GM21447 (cell line): ENCODE measurements at regions not wholly inside any gene's neighbourhood (a gene's known extent, or its start where the extent isn't known, plus 50 kb on each side); places are given as distances from the start of the nearest gene placed in this dataset.

Source experiments
- ATAC-seq: cut with Tn5 transposase; IDR thresholded peaks from one replicate; pipeline ENCODE4 v1.9.1; 2021; ENCODE audit not compliant: unreplicated experiment

DNA sequence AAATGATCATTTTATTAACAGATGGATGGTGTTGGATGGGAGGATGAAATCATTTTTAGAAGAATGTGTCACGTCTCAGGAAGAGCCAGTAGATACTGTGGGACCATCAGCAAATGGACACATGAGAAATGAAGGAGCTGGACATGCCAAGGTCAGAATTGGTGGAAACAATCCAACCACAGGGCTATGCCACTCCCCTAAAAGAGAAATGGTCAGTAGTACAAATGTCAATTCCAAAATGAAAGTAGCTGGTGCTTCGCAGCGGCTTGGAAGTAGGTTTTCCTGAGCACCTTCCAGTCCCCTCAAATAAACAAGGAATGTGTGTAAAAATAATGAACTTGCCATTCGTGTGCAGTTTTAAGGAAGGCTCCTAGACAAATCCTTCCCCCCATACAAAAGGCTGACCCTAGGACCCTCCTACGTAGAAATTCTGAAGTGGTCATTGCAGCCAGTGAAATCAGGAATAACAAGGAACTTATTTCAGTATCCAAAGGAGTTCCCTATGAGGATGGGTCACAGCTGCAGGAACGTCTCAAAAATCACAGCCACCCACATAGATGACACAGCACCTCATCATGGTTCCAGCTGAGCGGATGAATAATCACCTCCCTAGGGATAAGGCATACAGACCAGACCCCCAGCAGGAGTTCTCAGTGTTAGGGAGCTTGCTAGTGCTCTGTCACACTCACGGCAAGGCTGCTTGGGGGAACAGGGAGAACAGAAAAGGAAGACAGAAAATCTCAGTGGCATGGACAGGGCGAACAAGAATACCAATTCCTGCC is 239.2 kb downstream of the HS3ST3A1 start:
- ATAC-seq = no peak

DNA sequence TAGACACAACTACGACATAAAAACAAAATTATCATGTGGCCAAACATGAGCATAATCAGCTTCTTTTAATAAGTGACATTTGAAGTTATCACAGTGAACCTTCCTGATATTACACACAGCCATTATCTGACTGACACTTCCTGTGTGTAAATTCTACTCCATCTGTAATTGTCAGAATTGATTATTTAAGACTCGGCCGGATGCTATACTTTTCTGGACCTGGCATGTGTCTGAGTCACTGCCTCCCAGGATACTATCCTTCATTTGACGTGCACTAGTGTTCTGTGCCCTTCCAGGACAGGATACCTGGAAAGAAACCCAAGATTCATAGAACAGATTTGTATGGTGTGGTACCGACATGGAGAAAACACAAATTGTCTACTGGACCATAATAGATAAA is 242.0 kb downstream of the HS3ST3A1 start:
- ATAC-seq = no peak

DNA sequence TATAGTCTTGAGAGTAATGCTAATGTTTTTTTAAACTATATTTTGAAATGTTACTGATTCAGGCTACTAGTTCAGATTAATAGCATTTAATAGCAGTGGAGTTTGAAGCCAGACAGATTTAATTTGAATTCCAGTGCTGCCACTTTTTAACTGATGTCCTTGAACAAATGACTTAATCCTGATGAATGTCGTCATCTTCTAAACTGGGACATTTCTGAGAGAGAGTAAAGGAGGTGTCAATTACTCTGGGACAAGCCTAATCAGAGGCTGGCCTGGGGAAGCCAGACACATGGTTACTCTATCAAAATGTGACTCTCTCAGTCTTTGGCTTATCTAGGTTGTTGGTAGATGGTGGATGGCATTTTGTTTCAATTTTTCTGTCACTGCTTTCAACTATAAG is 246.7 kb downstream of the HS3ST3A1 start:
- ATAC-seq = no peak

DNA sequence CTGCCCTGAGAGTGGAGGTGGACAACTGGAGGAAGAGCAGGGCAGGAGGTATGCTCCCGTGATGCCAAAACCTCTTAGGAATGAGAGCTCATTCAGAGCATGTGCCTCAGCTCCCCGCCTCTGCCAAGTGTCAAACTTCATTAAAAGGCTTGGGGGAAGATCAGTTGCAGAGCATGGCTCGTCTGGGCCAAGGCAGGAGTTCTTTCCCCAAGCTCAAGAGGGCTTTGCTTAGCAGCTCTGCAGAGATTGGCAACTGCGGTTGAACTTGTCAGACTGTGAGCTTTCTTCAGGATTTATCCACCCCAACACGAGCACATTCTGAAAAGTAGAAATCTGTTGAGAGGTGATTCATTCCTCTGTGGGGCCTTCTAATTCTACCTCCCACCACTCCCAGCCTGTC is 248.1 kb downstream of the HS3ST3A1 start:
- no peak for ATAC-seq

DNA sequence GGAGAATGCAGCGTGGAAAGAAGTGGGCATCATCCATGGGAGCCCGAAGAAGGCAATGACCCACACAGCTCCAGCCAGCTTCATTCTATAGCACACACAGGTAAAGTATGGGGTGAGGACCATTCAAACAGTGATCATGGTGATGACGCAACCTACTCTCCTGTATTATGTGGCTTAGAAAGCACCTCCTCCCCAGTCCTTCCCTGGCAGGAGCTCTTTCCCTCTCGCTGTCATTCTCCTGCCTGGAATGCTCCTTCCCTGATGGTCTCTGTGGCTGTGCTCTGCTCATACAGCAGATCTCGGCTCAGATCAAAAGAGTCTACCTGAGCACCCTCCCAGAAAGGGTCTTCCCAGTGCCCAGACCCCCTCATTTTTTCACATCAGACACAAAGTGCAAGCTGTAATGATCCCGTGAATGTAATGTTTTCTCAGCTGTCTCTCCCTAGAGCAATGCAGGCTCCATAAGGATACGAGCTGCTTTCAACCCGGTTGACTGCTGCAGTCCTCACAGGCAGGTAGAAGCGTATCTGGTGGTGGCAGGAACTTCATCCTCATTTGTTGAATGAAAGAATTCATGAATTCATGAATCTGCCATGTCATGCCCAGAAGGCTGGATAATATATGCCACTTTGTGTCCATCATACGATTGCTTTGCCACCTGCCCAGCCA is 248.8 kb downstream of the HS3ST3A1 start:
- ATAC-seq = no peak

DNA sequence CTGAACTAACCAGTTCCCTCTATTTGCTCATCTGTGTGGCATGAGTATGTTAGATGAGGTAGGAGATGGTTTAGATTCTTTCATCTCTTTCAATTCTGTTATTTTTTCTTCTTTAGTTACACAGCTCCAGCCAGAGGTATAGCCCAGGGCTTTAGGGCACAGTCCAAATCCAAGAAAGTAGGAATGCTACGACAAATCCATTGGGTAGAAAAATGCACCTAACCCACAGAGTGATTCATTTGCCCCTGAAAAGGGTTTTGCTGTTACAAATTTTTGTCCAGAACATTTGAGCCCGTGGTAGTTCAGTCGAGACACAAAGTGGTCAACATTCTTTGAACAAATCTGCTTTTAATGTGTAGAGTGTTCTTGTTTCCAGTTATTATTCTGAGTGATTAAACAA is 250.7 kb downstream of the HS3ST3A1 start:
- no peak for ATAC-seq

DNA sequence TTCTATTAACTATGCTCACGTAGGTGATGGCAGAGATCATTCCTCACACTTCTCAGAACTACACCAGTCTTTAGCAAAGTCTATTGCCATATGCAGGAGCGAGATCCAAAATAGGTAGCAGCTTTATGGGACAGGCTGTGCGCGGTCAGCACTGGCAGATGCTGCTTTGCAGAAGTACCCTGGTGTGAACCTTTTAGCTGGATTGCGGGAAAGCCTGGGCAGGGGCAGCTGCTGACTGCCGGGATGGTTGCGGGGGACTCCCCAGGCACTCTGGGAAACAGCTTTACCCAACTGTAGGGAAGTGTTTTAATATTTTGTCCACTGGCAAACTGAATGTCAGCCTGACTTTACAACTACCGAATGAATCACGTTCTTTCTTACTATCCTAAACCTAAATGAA is 251.3 kb downstream of the HS3ST3A1 start:
- ATAC-seq = no peak

DNA sequence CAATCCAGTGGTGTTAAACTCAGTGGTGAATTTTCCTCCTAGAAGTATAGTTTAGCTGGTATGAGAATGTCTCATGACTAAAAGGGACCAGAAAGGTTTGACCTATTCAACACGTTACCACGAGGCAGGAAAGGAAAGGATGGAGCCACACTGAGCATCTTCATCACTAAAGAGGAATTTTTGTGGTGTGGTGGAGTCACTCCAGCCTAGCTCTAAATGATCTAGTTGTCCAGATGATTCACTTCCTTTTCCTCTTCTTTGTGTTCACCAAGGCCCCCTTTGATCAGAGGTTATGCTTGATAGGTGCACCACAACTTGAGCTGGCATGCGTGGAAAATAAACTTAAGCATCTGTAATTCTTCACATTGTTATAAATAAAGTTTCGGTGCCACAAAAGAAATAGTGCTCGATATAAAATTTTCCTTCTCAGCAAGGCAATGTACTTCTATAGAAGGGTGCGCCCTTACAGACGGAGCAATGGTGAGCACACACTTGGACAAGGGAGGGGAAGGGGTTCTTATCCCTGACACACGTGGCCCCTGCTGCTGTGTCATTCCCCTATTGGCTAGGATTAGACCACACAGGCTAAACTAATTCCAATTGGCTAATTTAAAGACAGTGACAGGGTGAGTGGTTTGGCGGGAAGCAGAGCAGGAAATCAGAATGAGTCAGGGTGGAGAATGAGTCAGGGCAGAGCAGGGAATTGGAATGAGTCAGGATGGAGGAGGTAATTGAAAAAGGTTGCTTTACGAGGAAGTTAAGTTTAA is 254.6 kb downstream of the HS3ST3A1 start:
- ATAC-seq = no peak

DNA sequence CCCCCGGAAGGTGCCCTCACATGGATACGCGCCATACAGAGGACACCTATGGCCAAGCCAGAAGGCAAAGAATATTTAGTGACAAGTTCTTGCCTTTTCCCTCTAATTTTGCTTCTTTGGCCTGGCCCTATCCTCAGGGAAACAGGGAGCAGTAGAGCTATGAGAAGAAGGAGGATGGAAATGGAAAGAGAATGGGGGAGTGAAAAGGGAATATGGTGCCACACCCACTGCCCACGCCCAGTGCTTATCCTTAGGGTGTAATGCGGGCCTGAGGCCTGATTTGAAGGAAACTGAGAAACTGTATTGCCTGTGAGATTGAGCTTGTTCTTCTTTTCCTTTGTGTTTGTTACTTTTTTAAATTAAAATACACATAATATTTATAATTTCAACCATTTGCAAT is 255.1 kb downstream of the HS3ST3A1 start:
- ATAC-seq = no peak

DNA sequence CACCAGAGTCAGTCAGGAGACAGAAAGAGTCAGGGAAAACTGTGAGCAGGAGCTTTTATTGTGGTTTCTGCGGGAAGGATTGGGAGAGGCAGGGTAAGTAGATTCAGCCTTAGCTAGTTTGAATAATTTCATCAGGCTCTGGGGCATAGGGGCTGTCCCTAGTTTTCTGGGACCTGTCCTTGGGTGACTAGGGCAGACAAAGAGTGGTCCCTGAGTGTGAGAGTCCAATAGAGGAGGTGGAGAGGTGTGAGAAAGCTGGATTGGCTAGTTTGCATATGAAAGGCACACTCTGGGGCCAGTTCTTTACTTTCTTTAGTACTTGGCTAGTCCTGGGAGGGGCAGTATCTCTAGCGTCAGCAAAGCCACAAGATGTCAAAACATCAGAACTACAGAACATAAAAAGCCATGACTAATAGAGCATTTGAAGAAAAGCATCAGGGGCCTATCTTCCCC is 255.6 kb downstream of the HS3ST3A1 start:
- ATAC-seq = no peak

DNA sequence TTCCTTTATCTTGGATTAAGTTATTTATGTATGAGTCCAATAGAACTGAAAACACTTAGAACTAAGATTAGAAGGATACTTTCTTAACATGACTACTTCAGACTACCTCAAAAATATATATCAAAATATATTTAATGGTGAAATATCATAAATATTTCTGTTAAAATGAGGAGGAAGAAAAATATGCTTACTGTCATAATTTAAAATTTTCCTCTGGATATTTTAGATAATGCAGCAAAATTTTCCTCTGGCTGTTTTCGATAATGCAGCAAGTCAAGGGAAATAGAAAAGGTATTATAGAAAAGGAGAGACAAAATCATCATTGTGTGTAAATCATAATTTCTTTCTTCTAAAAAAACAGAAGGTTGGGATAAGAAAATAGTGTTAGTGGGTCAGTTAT is 263.3 kb downstream of the HS3ST3A1 start:
- no peak for ATAC-seq

DNA sequence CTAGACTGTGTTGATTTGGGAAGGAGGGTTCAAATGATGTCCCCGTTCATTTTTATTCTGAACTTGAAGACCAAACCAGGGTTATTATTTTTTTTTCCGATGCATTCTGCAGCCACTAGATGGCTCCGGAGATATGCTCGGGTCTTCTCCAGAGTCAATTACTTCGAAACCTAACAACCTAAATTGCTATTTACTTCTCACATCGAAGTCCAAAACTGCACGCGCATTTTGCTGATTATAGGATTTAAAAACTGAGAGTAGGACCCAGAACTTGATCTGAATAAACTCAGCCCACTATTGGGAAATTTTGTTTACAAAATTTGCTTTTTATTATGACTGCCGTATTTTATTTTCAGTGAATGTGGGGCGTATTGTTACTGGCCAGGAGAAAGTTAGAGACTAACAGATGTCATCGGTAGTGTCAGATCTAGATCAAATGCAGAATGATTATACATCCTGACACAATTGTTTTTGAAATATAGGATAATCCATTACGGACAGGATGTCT is 263.8 kb downstream of the HS3ST3A1 start:
- ATAC-seq = no peak

DNA sequence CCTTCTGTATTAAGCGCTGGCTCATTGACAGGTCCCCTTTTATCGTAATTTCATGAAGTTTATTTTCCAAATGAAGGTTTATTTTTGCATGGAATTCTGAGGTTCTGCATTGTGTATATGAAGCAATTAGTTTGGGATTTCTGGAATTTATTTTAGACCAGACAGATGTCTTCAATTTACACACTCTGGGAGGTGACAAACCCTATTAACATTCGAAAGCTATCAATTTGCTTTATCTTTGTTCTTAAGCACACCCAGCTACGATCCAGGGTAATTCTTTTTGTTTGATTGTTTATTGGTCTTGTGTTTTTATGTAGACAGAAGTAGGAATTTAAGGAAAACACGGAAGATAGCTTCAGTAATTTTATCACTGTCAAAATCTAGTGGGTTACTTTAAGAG is 264.6 kb downstream of the HS3ST3A1 start:
- no peak for ATAC-seq

DNA sequence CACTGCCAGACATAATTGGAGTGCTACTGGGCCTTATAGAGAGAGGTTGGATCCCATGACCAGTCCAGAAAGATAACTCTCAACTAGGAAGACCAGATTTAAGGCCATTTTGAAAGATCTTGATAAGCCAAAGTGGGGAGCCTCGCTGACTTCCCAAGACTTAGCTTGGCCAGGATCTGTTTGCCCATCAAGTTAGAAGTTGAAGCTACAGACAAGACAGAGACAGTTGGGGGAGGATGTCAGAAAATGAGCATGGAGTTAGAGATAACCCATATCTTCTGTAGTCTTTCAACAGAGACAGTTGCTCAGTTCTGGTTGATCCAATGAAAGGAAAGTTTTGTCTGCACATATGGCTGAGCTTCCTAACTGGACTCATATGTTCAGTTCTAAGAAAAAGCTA is 267.4 kb downstream of the HS3ST3A1 start:
- ATAC-seq = no peak

DNA sequence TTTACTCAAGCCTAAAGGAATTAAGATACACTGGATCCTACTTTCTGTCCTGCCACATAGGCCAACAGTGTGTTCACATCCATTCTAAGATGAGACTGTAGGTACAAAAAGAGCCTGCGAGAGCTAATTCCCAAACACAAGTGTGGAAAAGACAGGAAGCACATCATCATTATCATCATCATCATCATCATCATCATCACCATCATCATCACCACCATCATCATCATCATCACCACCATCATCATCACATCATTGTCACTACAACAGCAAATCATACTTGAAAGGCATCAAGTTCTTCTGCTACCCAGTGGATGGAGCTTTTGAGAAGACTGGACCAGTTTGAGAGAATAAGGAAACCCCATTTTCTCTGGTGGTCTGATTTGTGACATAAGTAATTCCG is 268.1 kb downstream of the HS3ST3A1 start:
- no peak for ATAC-seq

DNA sequence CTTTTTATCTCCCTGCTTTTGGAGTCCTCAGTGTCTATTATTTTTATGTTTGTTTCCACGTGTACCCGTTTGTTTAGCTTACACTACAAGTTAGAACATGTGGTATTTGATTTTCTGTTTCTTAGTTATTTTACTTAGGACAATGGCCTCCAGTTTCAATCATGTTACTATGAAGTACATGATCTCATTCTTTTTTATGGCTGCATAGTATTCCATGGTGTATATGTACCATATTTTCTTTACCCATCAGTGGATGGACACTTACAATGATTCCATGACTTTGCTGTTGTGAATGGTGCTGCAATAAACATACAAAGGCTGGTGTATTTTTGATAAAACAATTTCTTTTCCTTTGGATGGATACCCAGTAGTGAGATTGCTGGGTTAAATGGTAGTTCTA is 269.5 kb downstream of the HS3ST3A1 start:
- ATAC-seq = no peak

DNA sequence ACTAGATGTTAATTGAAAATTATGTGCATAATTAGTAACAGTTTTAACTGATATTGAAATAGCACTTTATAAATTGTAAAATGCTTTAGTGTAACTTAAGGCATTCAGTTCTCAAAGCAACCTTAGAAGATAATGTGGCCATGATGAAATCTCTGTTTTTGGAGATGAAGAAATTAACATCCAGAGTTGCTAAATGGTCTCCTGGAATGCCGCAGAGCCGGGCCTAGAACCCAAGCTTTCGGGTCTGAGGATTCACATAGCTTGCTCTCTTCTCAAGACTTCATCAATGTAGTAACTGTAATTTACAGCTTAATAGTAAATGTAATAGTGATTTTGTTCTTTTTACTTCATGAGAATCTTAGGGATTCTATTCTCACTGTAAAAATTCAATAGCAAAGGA is 272.3 kb downstream of the HS3ST3A1 start:
- no peak for ATAC-seq

DNA sequence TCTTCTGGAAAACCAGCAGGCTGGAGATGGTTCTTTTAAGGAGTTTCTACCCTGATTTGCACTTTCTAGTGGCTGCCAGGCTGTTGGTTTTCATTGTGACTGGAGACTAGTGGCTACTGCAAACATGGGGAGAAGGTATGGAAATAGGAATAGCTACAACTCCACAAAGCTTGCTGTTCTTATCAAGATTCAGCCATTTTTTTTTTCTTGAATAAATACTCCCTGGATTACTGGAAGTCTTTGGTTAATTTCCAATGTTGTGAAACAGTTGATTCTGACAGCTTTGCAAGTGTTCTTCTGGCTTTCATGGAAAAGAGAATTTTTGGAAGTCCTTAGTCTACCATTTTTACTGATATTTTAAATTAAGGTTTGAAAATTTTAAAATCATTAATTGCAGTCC is 277.7 kb downstream of the HS3ST3A1 start:
- no peak for ATAC-seq

DNA sequence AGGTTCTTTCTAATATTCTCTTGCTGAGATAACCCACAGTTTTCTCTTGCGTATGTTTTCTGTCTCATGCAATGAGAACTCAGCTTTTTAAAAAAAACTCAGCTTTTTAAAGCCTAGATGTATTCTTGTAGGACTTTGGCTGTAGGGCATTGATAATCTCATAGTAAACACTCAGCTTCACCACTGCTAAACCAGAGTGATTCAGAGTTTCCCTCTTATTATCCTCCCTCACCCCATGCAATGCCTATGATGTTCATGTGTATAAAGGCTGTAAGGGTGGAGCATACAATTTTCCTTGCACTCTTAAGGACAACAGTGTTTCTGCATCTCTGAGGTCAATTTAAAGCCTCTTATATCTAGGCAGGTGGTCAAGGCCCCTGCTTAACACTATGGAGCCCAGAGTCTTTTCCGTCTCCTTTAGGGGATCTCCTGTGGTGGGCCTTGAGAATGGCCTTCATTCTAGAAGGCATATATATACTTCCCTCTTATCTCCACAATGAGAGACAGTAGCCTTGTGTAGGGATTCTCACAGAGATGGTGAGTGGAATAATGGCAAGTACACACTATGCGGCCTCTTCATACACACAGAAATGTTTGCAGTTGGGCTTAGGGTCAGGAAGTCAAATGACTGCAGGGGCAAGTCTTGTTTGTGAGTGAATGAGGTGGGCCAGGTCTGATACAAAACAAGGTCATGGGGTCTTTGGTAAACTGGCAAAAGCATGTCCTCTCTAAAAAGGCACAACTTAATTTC is 279.6 kb downstream of the HS3ST3A1 start:
- no peak for ATAC-seq

DNA sequence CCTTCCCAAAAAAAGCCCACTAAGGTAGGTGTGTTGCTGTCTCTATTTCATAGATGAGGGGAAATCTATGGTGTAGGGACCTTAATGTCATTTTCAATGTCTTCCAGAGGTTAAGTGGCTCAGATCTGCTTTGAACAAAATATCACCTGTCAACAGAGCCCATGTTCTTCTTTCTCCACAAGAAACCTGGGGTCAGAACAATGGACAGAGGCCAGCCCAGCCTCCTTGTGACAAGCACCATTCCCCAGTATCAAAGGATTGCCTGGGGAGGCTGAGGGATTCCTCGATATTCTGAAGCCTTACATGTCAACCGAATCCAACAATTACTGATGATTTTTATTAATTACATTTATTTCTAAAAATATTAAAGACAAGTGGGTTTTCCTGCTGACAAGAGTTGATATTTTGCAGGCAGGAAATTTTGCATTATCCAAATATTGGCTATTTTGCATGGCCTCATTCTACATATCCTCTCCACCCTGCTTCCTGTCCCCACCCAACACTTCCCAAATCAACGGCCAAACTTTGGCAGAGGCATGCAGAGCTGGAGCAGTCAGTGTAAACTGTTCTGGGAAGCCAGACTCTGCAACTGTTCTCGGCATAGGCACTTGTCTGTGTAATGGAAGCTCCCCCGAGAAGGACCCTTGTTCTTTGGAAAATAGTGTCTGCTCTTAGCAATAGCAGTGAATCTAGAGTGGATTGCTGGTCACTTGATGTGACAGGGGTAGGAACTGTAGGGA is 281.5 kb downstream of the HS3ST3A1 start:
- ATAC-seq = no peak
